ENCODE measurements at regions not wholly inside any gene's neighbourhood (a gene's known extent, or its start where the extent isn't known, plus 50 kb on each side); places are given as distances from the start of the nearest gene placed in this dataset.
"Not testable (repeated sequence)": the region's sequence is repeated elsewhere in the genome, so short reads cannot be mapped to it uniquely, and the experiment has no call there.

DNA sequence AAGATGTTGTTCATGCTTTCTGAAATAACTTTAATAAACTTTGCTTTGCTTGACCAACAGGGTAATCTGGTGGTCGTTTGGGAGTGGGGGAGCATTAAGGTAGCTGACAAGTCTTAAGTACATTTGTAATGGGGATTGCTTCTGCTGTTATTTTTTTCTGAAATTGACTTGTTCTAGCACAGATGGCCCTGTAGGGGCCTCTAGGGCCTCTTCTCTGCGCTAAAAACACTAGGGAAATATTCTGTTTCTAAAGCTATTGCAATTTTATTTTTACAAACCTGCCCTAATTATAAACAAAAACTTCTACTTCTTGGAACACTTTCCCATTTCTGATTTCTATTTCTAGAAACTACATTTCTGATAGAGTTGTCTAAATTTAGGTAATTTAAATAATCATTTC is 191.3 kb upstream of the KCNJ3 start:
- Mint-ChIP-seq H3K36me3 (ENCODE audit: low read depth) (no peaks in the 10 kb centered on the region), H3K27me3 (ENCODE audit: low read depth) (no peaks in the 10 kb centered on the region), H3K27ac (ENCODE audit: unreplicated experiment) (no peak overlapping the region), H3K4me1 (no peaks in the 10 kb centered on the region), H3K4me3 (no peak overlapping the region), H3K9me3 (peaks cover 2% of the 10 kb centered on the region)
- no peak for DNase-seq (ENCODE audit: low read depth, low spot score)
- TF ChIP-seq CTCF (conservative IDR thresholded peaks at IDR 0.05) = peak; percentile 28

GRCh38 chr2:154518872-154519271 is 179.6 kb upstream of the KCNJ3 start:
- H3K27me3 Mint-ChIP-seq (ENCODE audit: low read depth) = peaks cover 2% of the 10 kb centered on the region
- no peaks in the 10 kb centered on the region for H3K36me3 Mint-ChIP-seq (ENCODE audit: low read depth)
- DNase-seq (ENCODE audit: low read depth, low spot score) = no peak
- H3K9me3 Mint-ChIP-seq = peaks cover 2% of the 10 kb centered on the region
- H3K4me3 Mint-ChIP-seq = no peak overlapping the region
- no peaks in the 10 kb centered on the region for H3K4me1 Mint-ChIP-seq
- TF ChIP-seq CTCF (conservative IDR thresholded peaks at IDR 0.05) = no peak
- no peak overlapping the region for H3K27ac Mint-ChIP-seq (ENCODE audit: unreplicated experiment)

- H3K27me3 Mint-ChIP-seq (ENCODE audit: low read depth); H3K4me1 Mint-ChIP-seq; H3K4me3 Mint-ChIP-seq; DNase-seq (ENCODE audit: low read depth, low spot score); H3K27ac Mint-ChIP-seq (ENCODE audit: unreplicated experiment); H3K36me3 Mint-ChIP-seq (ENCODE audit: low read depth); H3K9me3 Mint-ChIP-seq: not testable (repeated sequence)
These were observed 177.5 kb upstream of the KCNJ3 start for GRCh38 chr2:154520951-154521350.

GRCh38 chr2:154526234-154526633 is 172.3 kb upstream of the KCNJ3 start:
- H3K27ac Mint-ChIP-seq (ENCODE audit: unreplicated experiment) = no peak overlapping the region
- peaks cover 2% of the 10 kb centered on the region for H3K27me3 Mint-ChIP-seq (ENCODE audit: low read depth)
- no peak overlapping the region for H3K4me3 Mint-ChIP-seq
- no peak for DNase-seq (ENCODE audit: low read depth, low spot score)
- peaks cover 2% of the 10 kb centered on the region for H3K9me3 Mint-ChIP-seq
- H3K36me3 Mint-ChIP-seq (ENCODE audit: low read depth) = no peaks in the 10 kb centered on the region
- no peak for TF ChIP-seq CTCF (conservative IDR thresholded peaks at IDR 0.05)
- no peaks in the 10 kb centered on the region for H3K4me1 Mint-ChIP-seq

DNA sequence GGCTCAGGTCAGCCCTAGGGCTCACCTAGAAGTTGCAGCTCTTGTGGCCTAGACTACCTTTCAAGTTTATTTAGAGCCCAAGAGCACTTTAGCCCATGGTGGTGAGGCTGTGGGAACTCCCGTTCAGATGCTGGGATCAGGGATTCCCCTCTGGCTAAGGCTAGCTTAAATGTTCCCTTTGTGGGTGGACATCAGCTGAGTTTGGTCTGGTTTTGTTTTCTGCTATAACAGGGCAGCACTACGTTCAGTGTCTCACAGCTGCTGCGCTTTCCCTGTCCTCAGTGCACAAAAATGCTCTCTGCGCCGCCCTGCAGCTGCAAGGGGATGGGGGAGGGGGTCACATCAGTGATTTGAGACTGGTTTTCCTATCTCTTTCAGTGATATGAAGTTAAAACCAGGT is 170.5 kb upstream of the KCNJ3 start:
- Mint-ChIP-seq H3K27me3 (ENCODE audit: low read depth) (no peaks in the 10 kb centered on the region), H3K36me3 (ENCODE audit: low read depth) (no peaks in the 10 kb centered on the region)

GRCh38 chr2:154532004-154532403 is 166.5 kb upstream of the KCNJ3 start:
- Mint-ChIP-seq H3K4me3 (no peak overlapping the region), H3K36me3 (ENCODE audit: low read depth) (no peaks in the 10 kb centered on the region), H3K4me1 (no peaks in the 10 kb centered on the region), H3K27ac (ENCODE audit: unreplicated experiment) (no peak overlapping the region), H3K9me3 (no peaks in the 10 kb centered on the region), H3K27me3 (ENCODE audit: low read depth) (no peaks in the 10 kb centered on the region)
- no peak for DNase-seq (ENCODE audit: low read depth, low spot score)
- TF ChIP-seq CTCF (conservative IDR thresholded peaks at IDR 0.05) = no peak

More for the DNA sequence above, 170.5 kb upstream of the KCNJ3 start:
- DNase-seq (ENCODE audit: low read depth, low spot score) = no peak
- H3K27ac Mint-ChIP-seq (ENCODE audit: unreplicated experiment) = no peak overlapping the region
- no peak overlapping the region for H3K4me3 Mint-ChIP-seq
- no peak for TF ChIP-seq CTCF (conservative IDR thresholded peaks at IDR 0.05)
- H3K9me3 Mint-ChIP-seq = peaks cover 2% of the 10 kb centered on the region
- no peaks in the 10 kb centered on the region for H3K4me1 Mint-ChIP-seq
